ENCODE measurements at regions not wholly inside any gene's neighbourhood (a gene's known extent, or its start where the extent isn't known, plus 50 kb on each side); places are given as distances from the start of the nearest gene placed in this dataset.

GRCh38 chr6:8574749-8575468, 139.6 kb upstream of the SLC35B3 start:
- Histone ChIP-seq H3K27ac (no peak overlapping the region), H3K4me3 (no peak overlapping the region), H3K9me3 (ENCODE audit: low read depth) (no peaks in the 10 kb centered on the region), H3K36me3 (no peaks in the 10 kb centered on the region), H3K4me1 (ENCODE audit: low read depth) (no peaks in the 10 kb centered on the region), H3K27me3 (no peaks in the 10 kb centered on the region)
- no peak for DNase-seq (ENCODE audit: low read depth in 1 of 2, low spot score in 1 of 2)
- TF ChIP-seq CTCF (IDR thresholded peaks at IDR 0.05; ENCODE audit: low read depth, low read length) = no peak

DNA sequence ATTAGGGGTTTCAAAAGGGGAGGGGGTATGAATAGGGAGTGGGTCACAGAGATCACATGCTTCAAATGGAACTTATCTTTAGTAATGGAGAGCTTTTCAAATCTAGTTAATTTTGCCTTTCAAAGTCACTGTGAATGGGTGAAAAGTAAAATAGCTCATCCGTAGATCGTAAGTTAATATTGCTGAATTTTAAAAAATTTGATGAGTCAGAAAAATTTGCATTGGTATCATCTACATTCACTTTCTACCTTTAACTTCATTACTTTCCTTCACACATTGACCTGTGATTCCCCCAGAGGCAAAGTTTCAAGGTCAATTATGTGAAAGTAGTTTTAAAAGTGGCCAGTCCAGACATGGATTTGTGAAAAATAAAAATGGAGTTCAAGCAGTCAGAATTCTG, 139.0 kb upstream of the SLC35B3 start:
- Histone ChIP-seq H3K36me3 (no peaks in the 10 kb centered on the region), H3K9me3 (ENCODE audit: low read depth) (no peaks in the 10 kb centered on the region), H3K27ac (no peak overlapping the region), H3K27me3 (no peaks in the 10 kb centered on the region), H3K4me3 (no peak overlapping the region), H3K4me1 (ENCODE audit: low read depth) (no peaks in the 10 kb centered on the region)
- no peak for DNase-seq (ENCODE audit: low read depth in 1 of 2, low spot score in 1 of 2)
- no peak for TF ChIP-seq CTCF (IDR thresholded peaks at IDR 0.05; ENCODE audit: low read depth, low read length)

GRCh38 chr6:8570256-8570920, 135.0 kb upstream of the SLC35B3 start:
- Histone ChIP-seq H3K4me1 (ENCODE audit: low read depth) (no peaks in the 10 kb centered on the region), H3K27me3 (no peaks in the 10 kb centered on the region)
- TF ChIP-seq CTCF (IDR thresholded peaks at IDR 0.05; ENCODE audit: low read depth, low read length) = no peak

DNA sequence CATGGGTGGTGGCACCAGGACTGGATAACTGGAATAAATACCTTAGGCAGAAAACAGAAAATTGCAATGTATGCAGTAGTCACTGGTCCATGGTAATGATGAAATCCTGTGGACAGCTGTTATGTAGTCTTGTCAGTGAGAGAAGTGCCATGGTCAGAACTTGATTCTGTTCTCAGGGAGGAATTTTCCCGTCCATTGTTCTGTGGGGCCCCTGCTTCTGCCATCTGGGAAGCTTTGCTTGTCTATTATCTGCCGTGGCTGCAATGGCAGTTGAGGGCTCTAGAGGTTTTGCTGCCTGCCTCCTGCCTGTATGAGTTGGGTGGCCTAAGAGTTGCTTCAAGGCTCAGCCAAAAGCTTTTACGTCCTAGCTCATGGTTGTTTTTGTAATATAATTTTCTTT, 126.8 kb upstream of the SLC35B3 start:
- no peak for DNase-seq (ENCODE audit: low read depth in 1 of 2, low spot score in 1 of 2)
- Histone ChIP-seq H3K36me3 (no peaks in the 10 kb centered on the region), H3K9me3 (ENCODE audit: low read depth) (no peaks in the 10 kb centered on the region), H3K27me3 (no peaks in the 10 kb centered on the region), H3K27ac (no peak overlapping the region), H3K4me1 (ENCODE audit: low read depth) (no peaks in the 10 kb centered on the region), H3K4me3 (no peak overlapping the region)
- no peak for TF ChIP-seq CTCF (IDR thresholded peaks at IDR 0.05; ENCODE audit: low read depth, low read length)

More at GRCh38 chr6:8570256-8570920, 135.0 kb upstream of the SLC35B3 start:
- no peaks in the 10 kb centered on the region for H3K36me3 ChIP-seq
- H3K4me3 ChIP-seq = no peak overlapping the region
- no peak for DNase-seq (ENCODE audit: low read depth in 1 of 2, low spot score in 1 of 2)
- no peaks in the 10 kb centered on the region for H3K9me3 ChIP-seq (ENCODE audit: low read depth)
- H3K27ac ChIP-seq = no peak overlapping the region

DNA sequence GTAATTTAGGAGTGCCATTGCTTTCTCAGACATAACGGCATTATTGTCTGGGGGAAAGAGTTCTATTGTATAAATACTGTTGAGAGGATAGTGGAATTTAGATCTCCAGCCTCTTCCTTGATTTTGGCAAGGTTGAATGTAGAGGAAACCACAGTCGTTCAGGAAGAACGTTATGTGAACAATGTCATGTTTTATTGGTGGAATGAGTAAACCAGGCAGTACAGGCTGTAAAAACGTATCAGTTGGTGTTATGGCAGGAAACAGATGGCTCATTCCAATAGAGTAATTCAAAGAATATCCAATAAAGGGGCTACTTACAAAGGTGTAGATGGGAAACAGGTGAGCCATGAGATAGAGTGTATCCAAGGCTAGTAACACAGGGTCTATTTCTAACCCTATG, 123.6 kb upstream of the SLC35B3 start:
- Histone ChIP-seq H3K9me3 (ENCODE audit: low read depth) (no peaks in the 10 kb centered on the region), H3K4me1 (ENCODE audit: low read depth) (no peaks in the 10 kb centered on the region), H3K27me3 (no peaks in the 10 kb centered on the region), H3K27ac (no peak overlapping the region), H3K4me3 (no peak overlapping the region), H3K36me3 (no peaks in the 10 kb centered on the region)
- TF ChIP-seq CTCF (IDR thresholded peaks at IDR 0.05; ENCODE audit: low read depth, low read length) = no peak
- DNase-seq (ENCODE audit: low read depth in 1 of 2, low spot score in 1 of 2) = no peak
